Fibroblast of upper back skin (primary cell): ENCODE measurements at regions not wholly inside any gene's neighbourhood (a gene's known extent, or its start where the extent isn't known, plus 50 kb on each side); places are given as distances from the start of the nearest gene placed in this dataset.
"Not testable (repeated sequence)": the region's sequence is repeated elsewhere in the genome, so short reads cannot be mapped to it uniquely, and the experiment has no call there.

ENCODE experiments used
- DNase-seq: peaks from one replicate; pipeline ENCODE4 v3.0.0-alpha.2; 2013

DNA sequence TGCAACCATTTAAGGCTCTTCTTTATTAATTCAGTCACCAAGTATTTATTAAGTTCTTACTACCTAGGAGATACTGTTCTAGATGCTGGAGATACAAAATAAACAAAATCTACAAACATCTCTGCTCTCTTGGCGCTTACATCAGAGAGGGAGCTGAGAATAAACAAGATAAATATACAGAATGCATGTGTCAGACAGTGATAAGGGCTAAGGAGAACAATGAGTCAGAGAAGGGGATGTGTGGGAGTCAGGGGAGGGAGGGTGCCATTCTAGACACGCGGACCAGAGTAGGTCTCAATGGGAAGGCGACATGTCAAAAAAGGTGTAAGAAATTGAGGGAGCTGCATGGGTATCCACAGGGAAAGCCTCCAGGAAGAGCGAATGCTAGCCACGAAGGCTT, 393.2 kb downstream of the RWDD3 start:
- no peak for DNase-seq

GRCh38 chr1:95631695-95632094, 397.7 kb downstream of the RWDD3 start:
- DNase-seq, result no peak

DNA sequence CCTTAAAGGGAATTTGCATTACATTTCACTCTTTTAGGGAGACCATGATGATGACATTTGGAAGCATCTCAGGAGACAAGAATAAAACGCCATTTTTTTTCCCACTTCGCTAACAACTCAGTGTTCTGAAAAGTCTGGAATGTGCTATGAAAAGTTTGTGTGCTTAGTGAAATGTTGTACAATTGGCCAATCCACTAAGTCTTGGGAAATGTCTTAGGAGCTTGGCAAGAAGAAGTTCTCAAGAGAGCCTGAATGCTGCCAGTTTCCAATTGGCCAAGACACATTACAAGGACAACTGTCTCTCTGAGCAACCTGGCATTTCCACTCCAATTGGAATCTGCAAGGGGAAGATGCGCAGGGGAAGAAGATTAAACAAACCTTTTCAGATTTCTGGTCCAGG, 401.8 kb downstream of the RWDD3 start:
- DNase-seq, result no peak

DNA sequence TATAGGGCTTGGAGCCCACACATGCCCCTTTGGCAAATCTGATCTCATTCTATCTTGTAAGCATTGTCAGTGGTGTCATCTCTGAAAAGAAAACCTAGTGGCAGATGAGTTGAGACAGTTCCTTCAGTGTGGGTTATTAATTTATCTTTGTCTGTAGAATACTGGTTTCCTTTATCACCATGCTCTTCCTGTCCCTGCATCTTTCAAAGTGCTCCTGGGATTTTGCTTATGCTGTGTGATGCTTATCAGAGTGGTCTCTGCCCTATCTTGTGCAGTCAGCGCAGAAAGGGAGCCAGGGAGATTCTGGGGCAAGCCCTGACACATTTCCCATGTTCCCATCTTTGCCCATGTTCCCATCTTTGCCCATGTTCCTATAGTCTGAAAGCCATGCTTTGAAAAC, 402.9 kb downstream of the RWDD3 start:
- no peak for DNase-seq

DNA sequence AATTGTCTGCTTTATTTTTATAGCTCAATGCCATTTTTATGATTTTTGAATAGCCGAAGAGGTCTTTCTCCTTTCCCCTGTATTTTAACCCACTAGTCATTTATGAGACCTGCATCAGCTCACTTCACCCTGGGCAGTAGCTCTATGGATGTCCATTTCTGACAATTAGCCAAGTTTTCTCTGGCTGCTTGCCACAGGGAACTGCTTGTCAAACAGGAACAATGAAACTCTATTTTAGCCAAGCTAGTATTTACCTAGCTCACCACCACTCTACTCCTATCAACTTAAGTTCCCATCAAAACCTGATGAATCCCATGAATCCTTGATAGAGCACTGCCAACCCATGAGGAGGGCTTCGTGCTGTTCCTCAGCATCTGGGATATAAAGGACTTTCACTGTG, 406.7 kb downstream of the RWDD3 start:
- no peak for DNase-seq

- DNase-seq, result no peak
Observed at GRCh38 chr1:95641386-95641785, 407.4 kb downstream of the RWDD3 start.

DNA sequence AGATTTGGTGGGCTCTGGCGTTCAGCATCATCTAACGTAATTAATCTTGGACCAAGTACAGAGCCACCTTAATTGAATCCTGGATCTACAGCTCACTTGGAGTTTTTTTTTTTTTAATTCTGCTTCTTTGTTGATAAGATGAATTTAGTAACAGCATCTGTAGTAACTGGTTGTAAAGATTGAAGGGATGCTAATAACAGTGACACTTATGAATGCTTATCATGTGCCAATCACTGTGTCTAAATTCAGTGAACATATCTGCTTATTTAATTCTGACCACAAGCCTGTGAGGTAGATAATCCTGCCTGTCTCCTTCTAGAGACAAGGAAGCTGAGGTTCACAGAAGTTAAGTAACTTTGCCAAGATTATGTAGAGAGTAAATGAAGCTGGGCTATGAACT, 408.0 kb downstream of the RWDD3 start:
- no peak for DNase-seq

DNA sequence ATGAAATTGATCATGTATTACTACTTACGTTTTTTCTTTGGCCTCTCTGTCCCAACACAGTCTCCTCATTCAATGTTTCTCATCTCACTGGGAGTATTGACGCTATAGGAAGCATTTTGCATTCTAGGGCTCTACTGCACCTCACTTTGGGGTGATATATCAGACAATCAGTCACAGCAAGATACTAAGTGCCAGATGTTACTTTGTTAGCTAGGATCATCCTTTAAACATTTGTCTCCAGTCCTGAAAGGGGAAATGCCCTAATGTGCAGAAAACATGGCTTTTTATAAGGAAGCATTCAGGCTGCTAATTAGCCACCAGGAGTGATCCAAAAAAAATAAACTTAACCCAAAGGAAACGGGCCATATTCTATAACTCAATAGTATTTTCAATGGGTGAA, 409.1 kb downstream of the RWDD3 start:
- DNase-seq, result no peak

DNA sequence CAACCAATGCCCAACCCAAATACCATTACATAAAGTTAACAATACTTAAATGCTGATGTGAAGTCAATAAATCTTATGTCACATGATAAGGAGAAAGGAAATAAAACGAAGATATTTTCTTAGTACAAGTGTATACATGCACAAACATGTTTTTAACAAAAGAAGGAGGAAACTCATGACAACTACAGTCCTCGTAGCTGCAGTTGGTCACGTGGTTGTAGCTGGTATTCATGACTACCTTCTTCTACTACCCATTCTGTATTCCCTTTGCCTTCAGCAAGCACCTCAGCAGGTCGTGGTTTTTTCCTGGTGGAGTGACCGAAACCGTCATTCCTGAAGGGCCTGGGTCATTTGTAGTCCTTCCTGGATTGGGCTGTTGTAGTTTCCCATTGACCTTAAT, 411.1 kb downstream of the RWDD3 start:
- not testable (repeated sequence) for DNase-seq

DNA sequence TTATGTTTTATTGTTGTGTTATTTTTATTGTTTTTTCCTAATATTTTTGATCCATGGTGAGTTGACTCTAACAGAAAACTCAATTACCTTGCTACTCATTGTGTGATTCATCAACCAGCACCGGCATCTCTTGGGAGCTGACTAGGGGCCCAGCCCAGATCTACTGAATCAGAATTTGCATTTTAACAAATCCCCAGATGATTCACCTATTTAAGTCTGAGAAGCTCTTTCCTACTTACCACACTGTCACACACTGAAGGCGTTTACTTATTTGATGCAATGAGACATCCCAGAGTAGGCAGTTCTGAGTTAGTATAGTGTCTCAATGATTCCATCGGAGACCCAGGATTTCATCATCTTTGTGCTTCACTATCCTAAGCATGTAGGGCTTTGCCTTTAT, 416.6 kb downstream of the RWDD3 start:
- DNase-seq, result peak; percentile 31

DNA sequence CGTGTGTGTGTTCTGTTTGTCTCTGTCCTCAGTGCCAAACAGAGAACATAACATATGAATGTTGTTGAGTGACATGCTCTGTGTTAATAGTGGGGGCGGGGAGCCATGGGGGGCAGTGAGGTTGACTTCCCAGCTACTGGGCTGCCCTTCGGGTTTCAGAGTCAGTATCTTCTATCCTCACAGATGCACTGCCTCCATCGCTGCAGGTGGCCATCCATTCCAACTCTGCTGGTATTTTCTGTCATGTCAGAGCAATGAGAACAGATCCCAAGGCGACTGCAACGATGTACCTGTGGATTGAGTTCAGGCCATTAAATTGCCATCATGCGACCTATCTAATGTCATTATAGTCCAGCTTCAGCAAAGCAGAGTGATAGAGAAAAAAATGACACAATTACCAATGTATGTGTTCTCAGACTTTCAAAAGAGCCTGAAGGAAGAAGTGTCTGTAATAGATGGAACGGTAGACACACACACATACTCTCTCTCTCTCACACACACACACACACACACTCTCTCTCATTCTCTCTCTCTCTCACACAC, 418.5 kb downstream of the RWDD3 start:
- no peak for DNase-seq

GRCh38 chr1:95653618-95654017, 419.6 kb downstream of the RWDD3 start:
- no peak for DNase-seq

- DNase-seq, result no peak
Observed at GRCh38 chr1:95655321-95656020, 421.5 kb downstream of the RWDD3 start.

DNA sequence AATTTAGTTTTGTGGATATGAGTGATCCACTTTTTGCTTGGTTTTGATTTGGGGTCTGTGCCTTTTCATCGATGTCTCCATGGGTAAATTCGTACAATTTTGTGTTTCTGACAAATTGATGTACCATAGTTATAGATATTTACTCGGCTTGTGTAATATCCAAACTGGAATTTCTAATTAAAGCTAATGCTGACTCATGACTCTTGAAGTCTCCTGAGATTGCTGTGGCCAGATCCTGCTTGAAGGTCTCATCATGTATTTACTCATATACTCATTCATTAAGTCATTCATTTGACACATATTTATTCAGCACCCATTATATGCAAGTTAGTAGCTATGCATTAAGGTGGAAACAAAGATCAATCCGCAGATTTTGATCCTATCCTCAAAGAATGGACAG, 423.2 kb downstream of the RWDD3 start:
- DNase-seq, result no peak

GRCh38 chr1:95659166-95659565, 425.2 kb downstream of the RWDD3 start:
- no peak for DNase-seq

- no peak for DNase-seq
Observed at GRCh38 chr1:95659588-95659987, 425.6 kb downstream of the RWDD3 start.

DNA sequence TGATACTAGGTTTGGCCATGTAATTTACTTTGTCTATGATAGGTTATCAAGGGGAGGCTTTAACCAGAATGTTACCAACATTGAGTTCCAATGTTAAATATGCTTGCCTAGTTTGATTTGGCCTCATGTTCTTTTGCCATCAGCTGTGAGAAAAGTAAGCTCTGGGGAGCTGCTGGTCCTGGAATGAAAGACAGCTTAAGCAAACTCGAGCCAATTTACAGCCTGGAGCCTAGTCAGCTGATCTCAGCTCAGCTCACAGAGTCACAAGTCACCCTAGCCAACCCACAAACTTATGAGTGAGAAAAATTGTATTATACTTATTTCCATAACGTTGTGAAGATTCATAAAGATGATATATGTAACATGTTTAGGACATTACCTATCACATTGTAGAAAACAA, 426.7 kb downstream of the RWDD3 start:
- no peak for DNase-seq

- DNase-seq, result not testable (repeated sequence)
Observed at GRCh38 chr1:95663530-95663929, 429.5 kb downstream of the RWDD3 start.

- DNase-seq, result no peak
Observed at GRCh38 chr1:95668165-95668564, 434.2 kb downstream of the RWDD3 start.

GRCh38 chr1:95669638-95670037, 435.6 kb downstream of the RWDD3 start:
- not testable (repeated sequence) for DNase-seq

DNA sequence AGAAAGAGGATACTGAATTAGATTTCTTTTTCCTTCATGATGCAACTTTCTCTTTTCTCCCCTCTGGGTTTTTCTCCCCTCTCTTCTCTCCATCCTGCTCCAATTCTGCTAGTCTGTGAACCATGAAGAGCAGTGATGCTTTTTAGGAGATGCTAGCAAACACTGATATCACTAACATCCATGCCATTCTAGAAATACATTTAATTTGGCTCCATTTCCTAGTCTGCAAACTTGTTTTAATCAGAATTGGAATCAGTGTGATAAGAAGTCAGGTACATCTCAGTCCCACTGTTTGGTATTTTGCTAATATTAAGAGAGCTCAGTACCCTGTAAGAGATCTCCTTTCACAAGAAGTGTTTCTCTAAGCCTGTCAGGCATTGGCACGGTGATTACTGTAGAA, 437.1 kb downstream of the RWDD3 start:
- DNase-seq, result no peak

DNA sequence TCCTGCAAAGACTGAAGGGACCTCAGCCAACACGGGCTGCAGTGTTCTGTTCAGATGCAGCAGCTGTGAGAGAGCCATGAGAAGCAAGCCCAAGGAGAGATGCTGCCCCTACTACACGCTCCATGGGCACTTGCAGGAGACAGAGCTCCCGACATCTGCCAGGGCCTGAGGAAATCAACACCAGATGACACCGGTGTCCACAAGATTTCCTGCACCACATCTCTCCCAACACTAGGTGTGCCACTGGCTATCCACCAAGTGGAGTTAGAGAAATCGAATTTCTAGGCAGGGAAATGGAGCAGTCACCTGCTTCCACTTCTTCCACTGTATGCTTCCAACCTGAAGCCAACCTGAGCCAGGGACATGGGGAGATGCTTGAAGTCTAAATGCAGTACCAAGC, 445.3 kb downstream of the RWDD3 start:
- DNase-seq, result no peak

GRCh38 chr1:95685081-95685480, 451.1 kb downstream of the RWDD3 start:
- DNase-seq, result no peak

GRCh38 chr1:95686217-95686616, 452.2 kb downstream of the RWDD3 start:
- DNase-seq, result no peak
